OCI-LY1 (cell line): ENCODE measurements at regions not wholly inside any gene's neighbourhood (a gene's known extent, or its start where the extent isn't known, plus 50 kb on each side); places are given as distances from the start of the nearest gene placed in this dataset.
"Not testable (repeated sequence)": the region's sequence is repeated elsewhere in the genome, so short reads cannot be mapped to it uniquely, and the experiment has no call there.

Source experiments
- H2AFZ ChIP-seq: fragments of 200-600 bp; sonication (generic), shearing (Covaris generic); 2 replicates; pipeline ENCODE4 v1.6.0; 2014; ENCODE audit warnings: antibody characterized with exemption, mild to moderate bottlenecking, low read length
- H3F3A ChIP-seq: fragments of 200-600 bp; sonication (generic), shearing (Covaris generic); 2 replicates; pipeline ENCODE4 v1.6.0; 2014; ENCODE audit warnings: mild to moderate bottlenecking, antibody characterized with exemption, low read length, moderate library complexity; ENCODE audit not compliant: insufficient read depth
- H3K27ac ChIP-seq: fragments of 200-600 bp; sonication (generic); 2 replicates; pipeline ENCODE4 v1.5.1; 2014; ENCODE audit warnings: low read length, mixed run types, mild to moderate bottlenecking, low read depth; ENCODE audit not compliant: poor library complexity, severe bottlenecking
- H3K27me3 ChIP-seq: fragments of 200-600 bp; sonication (generic); 2 replicates; pipeline ENCODE4 v1.6.0; 2014; ENCODE audit warnings: antibody characterized with exemption, mild to moderate bottlenecking, low read length, moderate library complexity; ENCODE audit not compliant: insufficient read depth
- H3K36me3 ChIP-seq: fragments of 200-600 bp; sonication (generic); 2 replicates; pipeline ENCODE4 v1.6.1; 2014; ENCODE audit warnings: mild to moderate bottlenecking, antibody characterized with exemption, low read length, moderate library complexity, mixed read lengths; ENCODE audit not compliant: insufficient read depth
- H3K4me1 ChIP-seq: fragments of 200-600 bp; sonication (generic); 2 replicates; pipeline ENCODE4 v1.5.1; 2014; ENCODE audit warnings: mild to moderate bottlenecking, low read length, moderate library complexity; ENCODE audit not compliant: insufficient read depth, severe bottlenecking
- H3K4me2 ChIP-seq: fragments of 200-600 bp; sonication (generic), shearing (Covaris generic); 2 replicates; pipeline ENCODE4 v1.6.1; 2014; ENCODE audit warnings: low read length
- H3K4me3 ChIP-seq: fragments of 200-600 bp; sonication (generic); 2 replicates; pipeline ENCODE4 v1.5.1; 2014; ENCODE audit warnings: low read length, low read depth, mild to moderate bottlenecking, mixed read lengths; ENCODE audit not compliant: poor library complexity, severe bottlenecking
- H3K79me2 ChIP-seq: fragments of 200-600 bp; shearing (Covaris generic); 2 replicates; pipeline ENCODE4 v1.6.1; 2016; ENCODE audit warnings: mixed run types, low read length, mixed read lengths; ENCODE audit not compliant: insufficient read depth
- H3K9ac ChIP-seq: fragments of 200-600 bp; sonication (generic), shearing (Covaris generic); 2 replicates; pipeline ENCODE4 v1.6.1; 2014; ENCODE audit warnings: mild to moderate bottlenecking, low read length, mixed read lengths
- H3K9me2 ChIP-seq: fragments of 200-600 bp; sonication (generic), shearing (Covaris generic); 2 replicates; pipeline ENCODE4 v1.6.1; 2014; ENCODE audit warnings: low read depth, mild to moderate bottlenecking, low read length, mixed read lengths
- H3K9me3 ChIP-seq: fragments of 200-600 bp; shearing (Covaris generic); 2 replicates; pipeline ENCODE4 v1.6.1; 2014; ENCODE audit warnings: low read length, mixed read lengths
- H4K20me1 ChIP-seq: fragments of 200-600 bp; sonication (generic), shearing (Covaris generic); 2 replicates; pipeline ENCODE4 v1.6.0; 2016; ENCODE audit warnings: mild to moderate bottlenecking, low read length; ENCODE audit not compliant: insufficient read depth
- CTCF ChIP-seq: fragments of 200-600 bp; sonication (generic), shearing (Covaris generic); IDR thresholded peaks from 2 replicates; pipeline ENCODE4 v1.5.1; 2017; ENCODE audit warnings: mild to moderate bottlenecking, antibody characterized with exemption, low read length, moderate library complexity, mixed read lengths
- EZH2 ChIP-seq: fragments of 200-600 bp; sonication (generic), shearing (Covaris generic); IDR thresholded peaks from 2 replicates; pipeline ENCODE4 v1.8.0; 2017; ENCODE audit warnings: borderline replicate concordance, mixed run types, mild to moderate bottlenecking, antibody characterized with exemption, low read length, moderate library complexity, mixed read lengths

DNA sequence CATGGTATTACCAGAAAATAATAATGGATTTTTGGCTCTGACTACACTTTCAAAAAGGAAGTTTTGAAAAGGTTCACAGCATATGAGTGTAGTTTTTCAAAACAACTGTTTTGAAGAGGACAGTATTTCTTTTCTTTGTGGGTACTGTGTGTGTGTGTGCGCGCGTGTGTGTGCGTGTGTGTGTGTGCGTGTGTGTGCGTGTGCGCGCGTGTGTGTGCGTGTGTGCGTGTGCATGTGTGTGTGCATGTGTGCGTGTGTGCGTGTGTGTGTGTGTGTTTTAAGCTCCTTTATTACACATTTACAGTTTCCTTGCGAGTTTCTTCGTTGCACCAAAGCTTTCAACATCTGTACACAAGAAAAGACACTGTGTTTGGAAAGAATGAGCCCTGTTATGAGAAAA, 755.4 kb downstream of the SH3BGRL start:
- Histone ChIP-seq H3F3A (no peaks in the 10 kb centered on the region), H3K4me3 (no peak overlapping the region), H3K36me3 (no peaks in the 10 kb centered on the region), H3K27ac (no peak overlapping the region), H3K4me1 (no peaks in the 10 kb centered on the region), H3K27me3 (no peaks in the 10 kb centered on the region), H3K79me2 (no peaks in the 10 kb centered on the region), H4K20me1 (no peaks in the 10 kb centered on the region), H2AFZ (no peak overlapping the region), H3K9me2 (no peaks in the 10 kb centered on the region), H3K4me2 (no peak overlapping the region), H3K9ac (no peak overlapping the region), H3K9me3 (no peaks in the 10 kb centered on the region)
- TF ChIP-seq CTCF (no peak), EZH2 (no peak)

DNA sequence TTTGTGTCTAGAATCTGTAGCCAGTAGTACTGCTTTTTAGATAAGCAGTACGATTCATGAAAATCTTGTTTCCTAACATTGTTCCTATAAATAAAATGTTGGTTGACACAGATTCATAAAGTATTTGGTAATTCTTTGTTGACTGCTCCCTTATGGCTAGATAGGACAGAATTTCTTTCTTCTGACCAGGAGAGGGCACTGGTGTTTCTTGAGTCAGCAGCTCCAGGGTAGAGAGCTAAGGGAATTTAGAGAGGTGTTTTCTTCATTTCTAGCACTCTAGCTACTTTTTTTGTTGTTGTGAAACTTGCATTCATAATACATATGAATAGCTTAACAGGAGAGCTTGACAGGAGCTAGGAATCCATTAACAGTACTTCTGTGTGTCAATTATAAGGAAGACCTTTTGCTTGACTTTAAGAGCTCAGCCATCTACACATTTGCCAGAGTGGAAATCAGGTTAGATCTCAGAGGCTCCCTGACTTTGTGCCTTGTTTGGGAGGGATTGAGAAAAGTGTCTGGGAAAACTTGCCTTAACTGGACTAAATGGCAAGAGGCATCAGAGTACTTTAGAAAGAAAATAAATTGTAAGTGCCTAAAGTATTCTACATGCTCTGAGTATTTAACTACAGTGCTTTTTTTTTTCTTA, 756.1 kb downstream of the SH3BGRL start:
- peak; percentile 46; the same call in 1 of the 2 replicates for TF ChIP-seq CTCF
- no peak for TF ChIP-seq EZH2
- Histone ChIP-seq H3K4me1 (no peaks in the 10 kb centered on the region), H3K27me3 (no peaks in the 10 kb centered on the region), H3K79me2 (no peaks in the 10 kb centered on the region), H3K27ac (no peak overlapping the region), H2AFZ (no peak overlapping the region), H3F3A (no peaks in the 10 kb centered on the region), H3K4me3 (no peak overlapping the region), H3K9me3 (no peaks in the 10 kb centered on the region), H4K20me1 (no peaks in the 10 kb centered on the region), H3K4me2 (no peak overlapping the region), H3K9me2 (no peaks in the 10 kb centered on the region), H3K36me3 (no peaks in the 10 kb centered on the region), H3K9ac (no peak overlapping the region)

- Histone ChIP-seq H3K9ac (no peak overlapping the region), H3K4me2 (no peak overlapping the region), H3K4me3 (no peak overlapping the region), H3K79me2 (no peaks in the 10 kb centered on the region), H4K20me1 (no peaks in the 10 kb centered on the region), H2AFZ (no peak overlapping the region), H3K9me3 (no peaks in the 10 kb centered on the region), H3K27me3 (no peaks in the 10 kb centered on the region), H3K36me3 (no peaks in the 10 kb centered on the region), H3K4me1 (no peaks in the 10 kb centered on the region), H3K9me2 (no peaks in the 10 kb centered on the region), H3F3A (no peaks in the 10 kb centered on the region), H3K27ac (no peak overlapping the region)
- TF ChIP-seq CTCF = no peak
These were observed 758.1 kb downstream of the SH3BGRL start for GRCh38 chrX:81959964-81960363.

DNA sequence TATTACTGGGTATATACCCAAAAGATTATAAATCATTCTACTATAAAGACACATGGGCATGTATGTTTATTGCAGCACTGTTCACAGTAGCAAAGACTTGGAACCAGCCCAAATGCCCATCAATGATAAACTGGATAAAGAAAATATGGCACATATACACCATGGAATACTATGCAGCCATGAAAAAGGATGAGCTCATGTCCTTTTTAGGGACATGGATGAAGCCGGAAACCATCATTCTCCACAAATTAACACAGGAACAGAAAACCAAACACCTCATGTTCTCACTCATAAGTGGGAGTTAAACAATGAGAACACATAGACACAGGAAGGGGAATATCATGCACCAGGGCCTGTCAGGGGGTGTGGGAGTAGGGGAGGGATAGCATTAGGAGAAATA, 772.5 kb downstream of the SH3BGRL start:
- H2AFZ ChIP-seq, H4K20me1 ChIP-seq, H3K9me2 ChIP-seq, H3K9ac ChIP-seq, H3K4me3 ChIP-seq, H3K4me1 ChIP-seq, H3F3A ChIP-seq, H3K27me3 ChIP-seq, H3K36me3 ChIP-seq, H3K27ac ChIP-seq, H3K4me2 ChIP-seq, H3K79me2 ChIP-seq, H3K9me3 ChIP-seq: not testable (repeated sequence)
